HepG2 (cell line): ENCODE measurements at regions not wholly inside any gene's neighbourhood (a gene's known extent, or its start where the extent isn't known, plus 50 kb on each side); places are given as distances from the start of the nearest gene placed in this dataset.

ENCODE experiments used
- ADNP ChIP-seq: sonication (generic); formaldehyde crosslinking; IDR thresholded peaks from 2 replicates; pipeline ENCODE4 v1.4.0; 2020; ENCODE audit warnings: missing genetic modification reagents
- CTCF ChIP-seq: sonication (generic); formaldehyde crosslinking; IDR thresholded peaks from 2 replicates; pipeline ENCODE4 v1.5.0; 2020; ENCODE audit warnings: mild to moderate bottlenecking, missing genetic modification reagents, moderate library complexity
- HOXA5 ChIP-seq: sonication (generic); formaldehyde crosslinking; IDR thresholded peaks from 2 replicates; pipeline ENCODE4 v1.4.0; 2020; ENCODE audit warnings: missing genetic modification reagents
- KAT7 ChIP-seq: IDR thresholded peaks from 2 replicates; pipeline ENCODE4 v1.6.1; 2018; ENCODE audit warnings: borderline replicate concordance, missing compliant biosample characterization

GRCh38 chr2:111685342-111685741, 198.7 kb downstream of the ANAPC1 start:
- no peak for TF ChIP-seq HOXA5
- TF ChIP-seq CTCF: no peak
- no peak for TF ChIP-seq KAT7
- no peak for TF ChIP-seq ADNP (CRISPR knock-in tag)
